ENCODE measurements at regions not wholly inside any gene's neighbourhood (a gene's known extent, or its start where the extent isn't known, plus 50 kb on each side); places are given as distances from the start of the nearest gene placed in this dataset.

GRCh38 chr6:145475794-145476396, 259.4 kb downstream of the EPM2A start:
- peaks cover 22% of the 10 kb centered on the region for H3K9me3 Mint-ChIP-seq
- H3K4me3 Mint-ChIP-seq = no peak overlapping the region
- H3K4me1 Mint-ChIP-seq (ENCODE audit: low read depth) = no peaks in the 10 kb centered on the region
- no peaks in the 10 kb centered on the region for H3K36me3 Mint-ChIP-seq (ENCODE audit: insufficient read depth)
- H3K27me3 Mint-ChIP-seq (ENCODE audit: low read depth) = no peaks in the 10 kb centered on the region
- DNase-seq (no peak), ATAC-seq (no peak)

- DNase-seq (no peak), ATAC-seq (no peak)
- Mint-ChIP-seq H3K9me3 (peaks cover 10% of the 10 kb centered on the region), H3K4me3 (no peak overlapping the region), H3K4me1 (ENCODE audit: low read depth) (no peaks in the 10 kb centered on the region), H3K36me3 (ENCODE audit: insufficient read depth) (no peaks in the 10 kb centered on the region), H3K27me3 (ENCODE audit: low read depth) (no peaks in the 10 kb centered on the region)
These were observed 255.3 kb downstream of the EPM2A start for GRCh38 chr6:145480024-145480423.

GRCh38 chr6:145483191-145483996, 251.9 kb downstream of the EPM2A start:
- H3K4me3 Mint-ChIP-seq = no peak overlapping the region
- DNase-seq (no peak), ATAC-seq (no peak)
- H3K36me3 Mint-ChIP-seq (ENCODE audit: insufficient read depth) = no peaks in the 10 kb centered on the region
- no peaks in the 10 kb centered on the region for H3K27me3 Mint-ChIP-seq (ENCODE audit: low read depth)
- peaks cover 5% of the 10 kb centered on the region for H3K9me3 Mint-ChIP-seq
- H3K4me1 Mint-ChIP-seq (ENCODE audit: low read depth) = no peaks in the 10 kb centered on the region

- Mint-ChIP-seq H3K36me3 (ENCODE audit: insufficient read depth) (no peaks in the 10 kb centered on the region), H3K4me3 (no peak overlapping the region), H3K9me3 (peaks cover 5% of the 10 kb centered on the region), H3K27me3 (ENCODE audit: low read depth) (no peaks in the 10 kb centered on the region), H3K4me1 (ENCODE audit: low read depth) (no peaks in the 10 kb centered on the region)
- no peak for ATAC-seq
- no peak for DNase-seq
These were observed 250.0 kb downstream of the EPM2A start for GRCh38 chr6:145485288-145485687.

- no peaks in the 10 kb centered on the region for H3K4me1 Mint-ChIP-seq (ENCODE audit: low read depth)
- no peaks in the 10 kb centered on the region for H3K36me3 Mint-ChIP-seq (ENCODE audit: insufficient read depth)
- H3K27me3 Mint-ChIP-seq (ENCODE audit: low read depth) = no peaks in the 10 kb centered on the region
These were observed 249.0 kb downstream of the EPM2A start for GRCh38 chr6:145486306-145486705.

GRCh38 chr6:145489583-145489982, 245.7 kb downstream of the EPM2A start:
- H3K4me3 Mint-ChIP-seq = no peak overlapping the region
- ATAC-seq (no peak), DNase-seq (no peak)
- H3K9me3 Mint-ChIP-seq = peaks cover 5% of the 10 kb centered on the region
- H3K36me3 Mint-ChIP-seq (ENCODE audit: insufficient read depth) = no peaks in the 10 kb centered on the region
- no peaks in the 10 kb centered on the region for H3K27me3 Mint-ChIP-seq (ENCODE audit: low read depth)
- H3K4me1 Mint-ChIP-seq (ENCODE audit: low read depth) = no peaks in the 10 kb centered on the region

More at GRCh38 chr6:145486306-145486705, 249.0 kb downstream of the EPM2A start:
- peaks cover 5% of the 10 kb centered on the region for H3K9me3 Mint-ChIP-seq
- DNase-seq (no peak), ATAC-seq (no peak)
- H3K4me3 Mint-ChIP-seq = no peak overlapping the region

- Mint-ChIP-seq H3K36me3 (ENCODE audit: insufficient read depth) (no peaks in the 10 kb centered on the region), H3K4me1 (ENCODE audit: low read depth) (no peaks in the 10 kb centered on the region), H3K27me3 (ENCODE audit: low read depth) (no peaks in the 10 kb centered on the region), H3K9me3 (peaks cover 7% of the 10 kb centered on the region), H3K4me3 (no peak overlapping the region)
- ATAC-seq = no peak
- no peak for DNase-seq
These were observed 245.3 kb downstream of the EPM2A start for GRCh38 chr6:145490068-145490467.

- ATAC-seq (no peak), DNase-seq (no peak)
- H3K4me1 Mint-ChIP-seq (ENCODE audit: low read depth) = no peaks in the 10 kb centered on the region
- no peak overlapping the region for H3K4me3 Mint-ChIP-seq
- H3K9me3 Mint-ChIP-seq = peaks cover 12% of the 10 kb centered on the region
- no peaks in the 10 kb centered on the region for H3K36me3 Mint-ChIP-seq (ENCODE audit: insufficient read depth)
- no peaks in the 10 kb centered on the region for H3K27me3 Mint-ChIP-seq (ENCODE audit: low read depth)
These were observed 244.2 kb downstream of the EPM2A start for GRCh38 chr6:145491126-145491525.

- Mint-ChIP-seq H3K36me3 (ENCODE audit: insufficient read depth) (no peaks in the 10 kb centered on the region), H3K4me3 (no peak overlapping the region), H3K4me1 (ENCODE audit: low read depth) (no peaks in the 10 kb centered on the region)
These were observed 238.3 kb downstream of the EPM2A start for GRCh38 chr6:145497006-145497405.

GRCh38 chr6:145498425-145498824, 236.9 kb downstream of the EPM2A start:
- Mint-ChIP-seq H3K4me3 (no peak overlapping the region), H3K36me3 (ENCODE audit: insufficient read depth) (no peaks in the 10 kb centered on the region), H3K27me3 (ENCODE audit: low read depth) (no peaks in the 10 kb centered on the region), H3K9me3 (peaks cover 11% of the 10 kb centered on the region), H3K4me1 (ENCODE audit: low read depth) (no peaks in the 10 kb centered on the region)
- DNase-seq (no peak), ATAC-seq (no peak)

More at GRCh38 chr6:145497006-145497405, 238.3 kb downstream of the EPM2A start:
- Mint-ChIP-seq H3K27me3 (ENCODE audit: low read depth) (no peaks in the 10 kb centered on the region), H3K9me3 (peaks cover 11% of the 10 kb centered on the region)
- ATAC-seq = no peak
- DNase-seq = no peak

- ATAC-seq = no peak
- no peak overlapping the region for H3K4me3 Mint-ChIP-seq
- no peaks in the 10 kb centered on the region for H3K27me3 Mint-ChIP-seq (ENCODE audit: low read depth)
- no peaks in the 10 kb centered on the region for H3K4me1 Mint-ChIP-seq (ENCODE audit: low read depth)
- no peak for DNase-seq
- H3K36me3 Mint-ChIP-seq (ENCODE audit: insufficient read depth) = no peaks in the 10 kb centered on the region
- H3K9me3 Mint-ChIP-seq = peaks cover 4% of the 10 kb centered on the region
These were observed 232.9 kb downstream of the EPM2A start for GRCh38 chr6:145502416-145502815.

- Mint-ChIP-seq H3K27me3 (ENCODE audit: low read depth) (no peaks in the 10 kb centered on the region), H3K4me3 (no peak overlapping the region), H3K9me3 (peaks cover 28% of the 10 kb centered on the region), H3K4me1 (ENCODE audit: low read depth) (no peaks in the 10 kb centered on the region), H3K36me3 (ENCODE audit: insufficient read depth) (no peaks in the 10 kb centered on the region)
- ATAC-seq = no peak
- DNase-seq = no peak
These were observed 229.2 kb downstream of the EPM2A start for GRCh38 chr6:145506136-145506535.

- no peaks in the 10 kb centered on the region for H3K4me1 Mint-ChIP-seq (ENCODE audit: low read depth)
- H3K9me3 Mint-ChIP-seq = peaks cover 32% of the 10 kb centered on the region
- no peaks in the 10 kb centered on the region for H3K36me3 Mint-ChIP-seq (ENCODE audit: insufficient read depth)
- ATAC-seq (no peak), DNase-seq (no peak)
- H3K4me3 Mint-ChIP-seq = no peak overlapping the region
- no peaks in the 10 kb centered on the region for H3K27me3 Mint-ChIP-seq (ENCODE audit: low read depth)
These were observed 228.8 kb downstream of the EPM2A start for GRCh38 chr6:145506565-145506964.

GRCh38 chr6:145507239-145507638, 228.1 kb downstream of the EPM2A start:
- Mint-ChIP-seq H3K9me3 (peaks cover 32% of the 10 kb centered on the region), H3K4me3 (no peak overlapping the region), H3K27me3 (ENCODE audit: low read depth) (no peaks in the 10 kb centered on the region), H3K36me3 (ENCODE audit: insufficient read depth) (no peaks in the 10 kb centered on the region), H3K4me1 (ENCODE audit: low read depth) (no peaks in the 10 kb centered on the region)
- no peak for DNase-seq
- ATAC-seq = no peak

GRCh38 chr6:145508107-145508506, 227.2 kb downstream of the EPM2A start:
- H3K4me1 Mint-ChIP-seq (ENCODE audit: low read depth) = no peaks in the 10 kb centered on the region
- DNase-seq (no peak), ATAC-seq (no peak)
- no peaks in the 10 kb centered on the region for H3K36me3 Mint-ChIP-seq (ENCODE audit: insufficient read depth)
- H3K27me3 Mint-ChIP-seq (ENCODE audit: low read depth) = no peaks in the 10 kb centered on the region
- H3K4me3 Mint-ChIP-seq = no peak overlapping the region
- peaks cover 32% of the 10 kb centered on the region for H3K9me3 Mint-ChIP-seq

Data from activated T-cell treated with anti-CD3 and anti-CD28 coated beads, Interleukin-2, amount 50 U/mL, for 4 hours (primary cell).